K562 (cell line): ENCODE measurements at regions not wholly inside any gene's neighbourhood (a gene's known extent, or its start where the extent isn't known, plus 50 kb on each side); places are given as distances from the start of the nearest gene placed in this dataset.

ENCODE experiments used
- CREM ChIP-seq: IDR thresholded peaks from 2 replicates; pipeline ENCODE4 v1.6.1; 2014; ENCODE audit warnings: antibody characterized with exemption, low read depth
- EZH2 ChIP-seq: IDR thresholded peaks from 2 replicates; pipeline ENCODE4 v1.6.1; 2012; ENCODE audit warnings: low read depth, mild to moderate bottlenecking, inconsistent platforms, low read length, borderline replicate concordance
- GABPA ChIP-seq: fragments of 200-800 bp; sonication (Bioruptor generic); conservative IDR thresholded peaks from 2 replicates; pipeline ENCODE4 v1.6.1; 2016; ENCODE audit warnings: low read depth, missing genetic modification characterization, missing compliant biosample characterization
- HDAC1 ChIP-seq, 2 experiments: fragments of 450-650 bp; IDR thresholded peaks; 2 replicates each; pipeline ENCODE4 v1.6.1; 2016 to 2017; ENCODE audit warnings: inconsistent platforms in 1 of 2, mild to moderate bottlenecking in 1 of 2, moderate library complexity in 1 of 2
- HNRNPH1 ChIP-seq: fragments of 200-400 bp; formaldehyde crosslinking; optimal IDR thresholded peaks from 2 replicates; pipeline ENCODE3; 2017; ENCODE audit warnings: low read depth, mild to moderate bottlenecking, low read length, moderate library complexity
- MIER1 ChIP-seq: fragments of 450-650 bp; IDR thresholded peaks from 2 replicates; pipeline ENCODE4 v1.6.1; 2016; ENCODE audit warnings: antibody characterized with exemption, mild to moderate bottlenecking, low read depth
- SMAD1 ChIP-seq: fragments of 150-350 bp; IDR thresholded peaks from 2 replicates; pipeline ENCODE4 v1.6.1; 2014; ENCODE audit warnings: low read length, low read depth; ENCODE audit not compliant: partially characterized antibody
- TARDBP ChIP-seq: fragments of 450-650 bp; IDR thresholded peaks from 2 replicates; pipeline ENCODE4 v1.6.1; 2016
- ZBED1 ChIP-seq: IDR thresholded peaks from 2 replicates; pipeline ENCODE4 v1.6.1; 2014
- ZBTB8A ChIP-seq: fragments of 450-650 bp; IDR thresholded peaks from 2 replicates; pipeline ENCODE4 v1.6.1; 2018; ENCODE audit warnings: mild to moderate bottlenecking, moderate library complexity; ENCODE audit not compliant: partially characterized antibody
- TF ChIP-seq, protein P1 (sequence below), 3 experiments: IDR thresholded peaks in 2 of 3; conservative IDR thresholded peaks in 1 of 3; 2 replicates each; pipeline ENCODE4 v1.5.1; 2011 to 2012; ENCODE audit warnings: low read length in 3 of 3, mild to moderate bottlenecking in 3 of 3, control low read depth in 2 of 3, improper control_type of control experiment in 1 of 3, inconsistent platforms in 1 of 3, low read depth in 1 of 3, mixed read lengths in 1 of 3, moderate library complexity in 1 of 3; ENCODE audit not compliant: insufficient read depth in 2 of 3
- TF ChIP-seq, protein P2 (sequence below): sonication (generic); formaldehyde crosslinking; IDR thresholded peaks from 2 replicates; pipeline ENCODE4 v1.8.1; 2022; ENCODE audit warnings: missing genetic modification reagents

GRCh38 chr16:10250137-10250828 is 68.1 kb upstream of the GRIN2A start:
- TF ChIP-seq ZBTB8A, result no peak
- no peak for TF ChIP-seq GABPA (tag)
- TF ChIP-seq HDAC1 (IDR thresholded peaks at IDR 0.05), result no peak
- TF ChIP-seq, protein P1, sequence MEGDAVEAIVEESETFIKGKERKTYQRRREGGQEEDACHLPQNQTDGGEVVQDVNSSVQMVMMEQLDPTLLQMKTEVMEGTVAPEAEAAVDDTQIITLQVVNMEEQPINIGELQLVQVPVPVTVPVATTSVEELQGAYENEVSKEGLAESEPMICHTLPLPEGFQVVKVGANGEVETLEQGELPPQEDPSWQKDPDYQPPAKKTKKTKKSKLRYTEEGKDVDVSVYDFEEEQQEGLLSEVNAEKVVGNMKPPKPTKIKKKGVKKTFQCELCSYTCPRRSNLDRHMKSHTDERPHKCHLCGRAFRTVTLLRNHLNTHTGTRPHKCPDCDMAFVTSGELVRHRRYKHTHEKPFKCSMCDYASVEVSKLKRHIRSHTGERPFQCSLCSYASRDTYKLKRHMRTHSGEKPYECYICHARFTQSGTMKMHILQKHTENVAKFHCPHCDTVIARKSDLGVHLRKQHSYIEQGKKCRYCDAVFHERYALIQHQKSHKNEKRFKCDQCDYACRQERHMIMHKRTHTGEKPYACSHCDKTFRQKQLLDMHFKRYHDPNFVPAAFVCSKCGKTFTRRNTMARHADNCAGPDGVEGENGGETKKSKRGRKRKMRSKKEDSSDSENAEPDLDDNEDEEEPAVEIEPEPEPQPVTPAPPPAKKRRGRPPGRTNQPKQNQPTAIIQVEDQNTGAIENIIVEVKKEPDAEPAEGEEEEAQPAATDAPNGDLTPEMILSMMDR (IDR thresholded peaks at IDR 0.05 in 2 of 3, conservative IDR thresholded peaks at IDR 0.05 in 1 of 3; ENCODE audit: insufficient read depth in 2 of 3, low read depth in 1 of 3, low read length in 3 of 3), result no peak
- no peak for TF ChIP-seq HNRNPH1
- TF ChIP-seq EZH2, result no peak
- TF ChIP-seq TARDBP, result no peak
- no peak for TF ChIP-seq SMAD1
- no peak for TF ChIP-seq CREM
- TF ChIP-seq ZBED1, result no peak
- TF ChIP-seq, protein P2, sequence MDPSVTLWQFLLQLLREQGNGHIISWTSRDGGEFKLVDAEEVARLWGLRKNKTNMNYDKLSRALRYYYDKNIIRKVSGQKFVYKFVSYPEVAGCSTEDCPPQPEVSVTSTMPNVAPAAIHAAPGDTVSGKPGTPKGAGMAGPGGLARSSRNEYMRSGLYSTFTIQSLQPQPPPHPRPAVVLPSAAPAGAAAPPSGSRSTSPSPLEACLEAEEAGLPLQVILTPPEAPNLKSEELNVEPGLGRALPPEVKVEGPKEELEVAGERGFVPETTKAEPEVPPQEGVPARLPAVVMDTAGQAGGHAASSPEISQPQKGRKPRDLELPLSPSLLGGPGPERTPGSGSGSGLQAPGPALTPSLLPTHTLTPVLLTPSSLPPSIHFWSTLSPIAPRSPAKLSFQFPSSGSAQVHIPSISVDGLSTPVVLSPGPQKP (CRISPR knock-in tag), result no peak
- no peak for TF ChIP-seq MIER1
